ENCODE measurements at regions not wholly inside any gene's neighbourhood (a gene's known extent, or its start where the extent isn't known, plus 50 kb on each side); places are given as distances from the start of the nearest gene placed in this dataset.

DNA sequence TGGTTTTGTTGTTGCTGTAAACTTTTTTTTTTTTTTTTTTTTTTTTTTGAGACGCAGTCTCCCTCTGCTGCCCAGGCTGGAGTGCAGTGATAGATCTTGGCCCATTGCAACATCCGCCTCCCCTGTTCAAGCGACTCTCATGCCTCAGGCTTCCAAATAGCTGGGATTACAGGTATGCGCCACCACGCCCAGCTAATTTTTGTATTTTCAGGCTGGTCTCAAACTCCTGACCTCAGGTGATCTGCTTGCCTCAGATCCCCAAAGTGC is 78.9 kb upstream of the SLC45A1 start:
- TF ChIP-seq, protein P1, sequence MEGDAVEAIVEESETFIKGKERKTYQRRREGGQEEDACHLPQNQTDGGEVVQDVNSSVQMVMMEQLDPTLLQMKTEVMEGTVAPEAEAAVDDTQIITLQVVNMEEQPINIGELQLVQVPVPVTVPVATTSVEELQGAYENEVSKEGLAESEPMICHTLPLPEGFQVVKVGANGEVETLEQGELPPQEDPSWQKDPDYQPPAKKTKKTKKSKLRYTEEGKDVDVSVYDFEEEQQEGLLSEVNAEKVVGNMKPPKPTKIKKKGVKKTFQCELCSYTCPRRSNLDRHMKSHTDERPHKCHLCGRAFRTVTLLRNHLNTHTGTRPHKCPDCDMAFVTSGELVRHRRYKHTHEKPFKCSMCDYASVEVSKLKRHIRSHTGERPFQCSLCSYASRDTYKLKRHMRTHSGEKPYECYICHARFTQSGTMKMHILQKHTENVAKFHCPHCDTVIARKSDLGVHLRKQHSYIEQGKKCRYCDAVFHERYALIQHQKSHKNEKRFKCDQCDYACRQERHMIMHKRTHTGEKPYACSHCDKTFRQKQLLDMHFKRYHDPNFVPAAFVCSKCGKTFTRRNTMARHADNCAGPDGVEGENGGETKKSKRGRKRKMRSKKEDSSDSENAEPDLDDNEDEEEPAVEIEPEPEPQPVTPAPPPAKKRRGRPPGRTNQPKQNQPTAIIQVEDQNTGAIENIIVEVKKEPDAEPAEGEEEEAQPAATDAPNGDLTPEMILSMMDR (IDR thresholded peaks at IDR 0.05), result no peak
- TF ChIP-seq POLR2A (IDR thresholded peaks at IDR 0.05), result no peak
- no peak for TF ChIP-seq EP300 (IDR thresholded peaks at IDR 0.05)

All from ovary (tissue), 3 donors.